ENCODE measurements at regions not wholly inside any gene's neighbourhood (a gene's known extent, or its start where the extent isn't known, plus 50 kb on each side); places are given as distances from the start of the nearest gene placed in this dataset.

GRCh38 chr11:119903821-119904220 is 174.8 kb upstream of the NECTIN1 start:
- Histone ChIP-seq H3K27me3 (ENCODE audit: insufficient read depth, low read length, poor library complexity, severe bottlenecking) (no peaks in the 10 kb centered on the region), H3K79me2 (ENCODE audit: insufficient read depth, low read length) (no peaks in the 10 kb centered on the region), H3K9me2 (replicated peaks; ENCODE audit: low read depth, low read length) (no peaks in the 10 kb centered on the region), H4K20me1 (ENCODE audit: insufficient read depth, low read length, poor library complexity, severe bottlenecking) (no peaks in the 10 kb centered on the region), H3K9ac (ENCODE audit: low read depth, low read length, poor library complexity, severe bottlenecking) (no peak overlapping the region), H3K4me2 (ENCODE audit: low read depth, low read length, poor library complexity, severe bottlenecking) (no peak overlapping the region), H3K36me3 (ENCODE audit: insufficient read depth, low read length) (no peaks in the 10 kb centered on the region), H3K4me3 (ENCODE audit: low read length, poor library complexity, severe bottlenecking) (no peak overlapping the region), H3F3A (ENCODE audit: low read depth) (no peaks in the 10 kb centered on the region), H2AFZ (ENCODE audit: low read length) (no peak overlapping the region), H3K9me3 (ENCODE audit: insufficient read depth, low read depth, low read length) (no peaks in the 10 kb centered on the region), H3K4me1 (ENCODE audit: insufficient read depth, low read length, poor library complexity, severe bottlenecking) (no peaks in the 10 kb centered on the region)
- TF ChIP-seq EZH2phosphoT487 (IDR thresholded peaks at IDR 0.05; ENCODE audit: borderline replicate concordance) (no peak), CTCF (conservative IDR thresholded peaks at IDR 0.05; ENCODE audit: low read length) (no peak)

GRCh38 chr11:119903389-119903788 is 174.4 kb upstream of the NECTIN1 start:
- Histone ChIP-seq H2AFZ (ENCODE audit: low read length) (no peak overlapping the region), H3K9ac (ENCODE audit: low read depth, low read length, poor library complexity, severe bottlenecking) (no peak overlapping the region), H3K4me2 (ENCODE audit: low read depth, low read length, poor library complexity, severe bottlenecking) (no peak overlapping the region), H3K9me2 (replicated peaks; ENCODE audit: low read depth, low read length) (no peaks in the 10 kb centered on the region), H3K79me2 (ENCODE audit: insufficient read depth, low read length) (no peaks in the 10 kb centered on the region), H3K36me3 (ENCODE audit: insufficient read depth, low read length) (no peaks in the 10 kb centered on the region), H3K9me3 (ENCODE audit: insufficient read depth, low read depth, low read length) (no peaks in the 10 kb centered on the region), H3K4me1 (ENCODE audit: insufficient read depth, low read length, poor library complexity, severe bottlenecking) (no peaks in the 10 kb centered on the region), H3K4me3 (ENCODE audit: low read length, poor library complexity, severe bottlenecking) (no peak overlapping the region), H3K27me3 (ENCODE audit: insufficient read depth, low read length, poor library complexity, severe bottlenecking) (no peaks in the 10 kb centered on the region), H3F3A (ENCODE audit: low read depth) (no peaks in the 10 kb centered on the region), H4K20me1 (ENCODE audit: insufficient read depth, low read length, poor library complexity, severe bottlenecking) (no peaks in the 10 kb centered on the region)
- TF ChIP-seq CTCF (conservative IDR thresholded peaks at IDR 0.05; ENCODE audit: low read length) (no peak), EZH2phosphoT487 (IDR thresholded peaks at IDR 0.05; ENCODE audit: borderline replicate concordance) (no peak)

GRCh38 chr11:119902656-119903231 is 173.7 kb upstream of the NECTIN1 start:
- TF ChIP-seq EZH2phosphoT487 (IDR thresholded peaks at IDR 0.05; ENCODE audit: borderline replicate concordance) (no peak), CTCF (conservative IDR thresholded peaks at IDR 0.05; ENCODE audit: low read length) (no peak)
- peaks cover 2% of the 10 kb centered on the region for H3K4me1 ChIP-seq (ENCODE audit: insufficient read depth, low read length, poor library complexity, severe bottlenecking)
- H4K20me1 ChIP-seq (ENCODE audit: insufficient read depth, low read length, poor library complexity, severe bottlenecking) = no peaks in the 10 kb centered on the region
- H3K79me2 ChIP-seq (ENCODE audit: insufficient read depth, low read length) = no peaks in the 10 kb centered on the region
- no peaks in the 10 kb centered on the region for H3K9me2 ChIP-seq (replicated peaks; ENCODE audit: low read depth, low read length)
- H3K4me2 ChIP-seq (ENCODE audit: low read depth, low read length, poor library complexity, severe bottlenecking) = no peak overlapping the region
- H3K36me3 ChIP-seq (ENCODE audit: insufficient read depth, low read length) = no peaks in the 10 kb centered on the region
- no peaks in the 10 kb centered on the region for H3F3A ChIP-seq (ENCODE audit: low read depth)
- H3K9me3 ChIP-seq (ENCODE audit: insufficient read depth, low read depth, low read length) = no peaks in the 10 kb centered on the region
- H2AFZ ChIP-seq (ENCODE audit: low read length) = no peak overlapping the region
- no peak overlapping the region for H3K9ac ChIP-seq (ENCODE audit: low read depth, low read length, poor library complexity, severe bottlenecking)
- no peak overlapping the region for H3K4me3 ChIP-seq (ENCODE audit: low read length, poor library complexity, severe bottlenecking)
- H3K27me3 ChIP-seq (ENCODE audit: insufficient read depth, low read length, poor library complexity, severe bottlenecking) = no peaks in the 10 kb centered on the region

Data from Loucy (cell line).